H9 (cell line): ENCODE measurements at regions not wholly inside any gene's neighbourhood (a gene's known extent, or its start where the extent isn't known, plus 50 kb on each side); places are given as distances from the start of the nearest gene placed in this dataset.

Experiments
- DNase-seq: peaks from one replicate; pipeline ENCODE4 v3.0.0-alpha.2; 2017
- H2AFZ ChIP-seq: one replicate; pipeline ENCODE4 v1.6.1; 2013; ENCODE audit warnings: mild to moderate bottlenecking, low read length, control low read depth, moderate library complexity
- H2AK5ac ChIP-seq: 2 replicates; pipeline ENCODE4 v1.6.1; 2013; ENCODE audit warnings: low read length, control low read depth, mixed read lengths; ENCODE audit not compliant: insufficient read length
- H2BK120ac ChIP-seq: one replicate; pipeline ENCODE4 v1.6.1; 2013; ENCODE audit warnings: low read depth, mild to moderate bottlenecking, low read length, control low read depth, inconsistent platforms; ENCODE audit not compliant: poor library complexity, severe bottlenecking
- H2BK12ac ChIP-seq: 2 replicates; pipeline ENCODE4 v1.6.1; 2013; ENCODE audit warnings: low read length, control low read depth, mixed read lengths, low read depth; ENCODE audit not compliant: insufficient read length
- H2BK15ac ChIP-seq: 2 replicates; pipeline ENCODE4 v1.6.1; 2013; ENCODE audit warnings: low read depth, low read length, control low read depth
- H2BK20ac ChIP-seq: one replicate; pipeline ENCODE4 v1.6.1; 2013; ENCODE audit warnings: low read depth, mild to moderate bottlenecking, low read length, control low read depth, inconsistent platforms; ENCODE audit not compliant: poor library complexity, severe bottlenecking
- H2BK5ac ChIP-seq: 2 replicates; pipeline ENCODE4 v1.6.1; 2013; ENCODE audit warnings: low read length, control low read depth, mixed read lengths; ENCODE audit not compliant: insufficient read length
- H3K14ac ChIP-seq: 2 replicates; pipeline ENCODE4 v1.6.1; 2013; ENCODE audit warnings: low read length, control low read depth; ENCODE audit not compliant: insufficient read depth
- H3K18ac ChIP-seq: 2 replicates; pipeline ENCODE4 v1.6.1; 2013; ENCODE audit warnings: low read depth, mild to moderate bottlenecking, mixed read lengths, low read length, control low read depth; ENCODE audit not compliant: insufficient read length
- H3K23ac ChIP-seq: 2 replicates; pipeline ENCODE4 v1.6.1; 2013; ENCODE audit warnings: low read length, control low read depth, mixed read lengths, low read depth; ENCODE audit not compliant: insufficient read length
- H3K23me2 ChIP-seq: 2 replicates; pipeline ENCODE4 v1.6.1; 2013; ENCODE audit warnings: low read depth, mild to moderate bottlenecking, mixed read lengths, low read length, control low read depth; ENCODE audit not compliant: insufficient read length, poor library complexity, severe bottlenecking
- H3K27ac ChIP-seq: 2 replicates; pipeline ENCODE4 v1.5.1; 2013; ENCODE audit warnings: low read length, control low read depth, mixed read lengths, low read depth; ENCODE audit not compliant: insufficient read length
- H3K27me3 ChIP-seq: 2 replicates; pipeline ENCODE4 v1.6.1; 2013; ENCODE audit warnings: low read length, control low read depth, inconsistent platforms; ENCODE audit not compliant: insufficient read depth
- H3K4ac ChIP-seq: 2 replicates; pipeline ENCODE4 v1.6.1; 2013; ENCODE audit warnings: low read depth, mild to moderate bottlenecking, control low read depth, inconsistent platforms, low read length, moderate library complexity
- H3K4me1 ChIP-seq: 2 replicates; pipeline ENCODE4 v1.6.1; 2013; ENCODE audit warnings: low read length, control low read depth, inconsistent platforms; ENCODE audit not compliant: insufficient read depth
- H3K4me2 ChIP-seq: 2 replicates; pipeline ENCODE4 v1.6.1; 2013; ENCODE audit warnings: low read length, control low read depth, mixed read lengths; ENCODE audit not compliant: insufficient read length, insufficient read depth
- H3K56ac ChIP-seq: 2 replicates; pipeline ENCODE4 v1.6.1; 2013; ENCODE audit warnings: low read depth, mild to moderate bottlenecking, mixed read lengths, low read length, control low read depth; ENCODE audit not compliant: insufficient read length
- H3K79me1 ChIP-seq: 2 replicates; pipeline ENCODE4 v1.6.1; 2013; ENCODE audit warnings: low read depth, mild to moderate bottlenecking, moderate library complexity, low read length, control low read depth, inconsistent platforms; ENCODE audit not compliant: insufficient read depth, poor library complexity, severe bottlenecking
- H3K79me2 ChIP-seq: 2 replicates; pipeline ENCODE4 v1.6.1; 2013; ENCODE audit warnings: low read length, control low read depth, inconsistent platforms; ENCODE audit not compliant: insufficient read depth
- H3K9ac ChIP-seq: 2 replicates; pipeline ENCODE4 v1.6.1; 2013; ENCODE audit warnings: low read length, control low read depth, mixed read lengths; ENCODE audit not compliant: insufficient read length; ENCODE audit errors: extremely low read depth
- H3K9me3 ChIP-seq: one replicate; pipeline ENCODE4 v1.6.1; 2013; ENCODE audit warnings: low read depth, low read length, inconsistent platforms; ENCODE audit not compliant: control insufficient read depth
- H3T11ph ChIP-seq: one replicate; pipeline ENCODE4 v1.6.1; 2013; ENCODE audit warnings: mild to moderate bottlenecking, low read length, control low read depth, inconsistent platforms
- H4K20me1 ChIP-seq: one replicate; pipeline ENCODE4 v1.6.1; 2013; ENCODE audit not compliant: control insufficient read depth, insufficient read length, insufficient read depth
- H4K5ac ChIP-seq: 2 replicates; pipeline ENCODE4 v1.6.1; 2013; ENCODE audit warnings: low read depth, mild to moderate bottlenecking, mixed read lengths, low read length, control low read depth; ENCODE audit not compliant: insufficient read length
- H4K8ac ChIP-seq: replicated peaks from 2 replicates; pipeline ENCODE4 v1.6.1; 2013; ENCODE audit warnings: low read length, control low read depth, mixed read lengths, low read depth; ENCODE audit not compliant: insufficient read length
- H4K91ac ChIP-seq: 2 replicates; pipeline ENCODE4 v1.6.1; 2013; ENCODE audit warnings: low read depth, mild to moderate bottlenecking, moderate library complexity, mixed read lengths, low read length, control low read depth; ENCODE audit not compliant: insufficient read length
- H3K27ac Mint-ChIP-seq, 3 experiments: 2 replicates in 2 of 3; 3 replicates in 1 of 3; pipeline ENCODE4 v1.8.0; 2020 to 2021; ENCODE audit warnings: mixed read lengths in 3 of 3, mild to moderate bottlenecking in 1 of 3, moderate library complexity in 1 of 3
- H3K27me3 Mint-ChIP-seq: 2 replicates; pipeline ENCODE4 v1.8.0; 2021; ENCODE audit warnings: low read depth, mild to moderate bottlenecking, moderate library complexity, mixed read lengths
- H3K36me3 Mint-ChIP-seq, 3 experiments: 2 replicates in 2 of 3; 3 replicates in 1 of 3; pipeline ENCODE4 v1.8.0; 2020 to 2021; ENCODE audit warnings: low read depth in 3 of 3, mixed read lengths in 3 of 3; ENCODE audit not compliant: insufficient read depth in 1 of 3
- H3K4me1 Mint-ChIP-seq, 2 experiments: 2 replicates each; pipeline ENCODE4 v1.8.0; 2020; ENCODE audit warnings: mixed read lengths in 2 of 2
- H3K4me3 Mint-ChIP-seq, 2 experiments: 2 replicates in 1 of 2; 3 replicates in 1 of 2; pipeline ENCODE4 v1.8.0; 2020 to 2021; ENCODE audit warnings: mild to moderate bottlenecking in 2 of 2, mixed read lengths in 2 of 2, moderate library complexity in 1 of 2
- H3K9me3 Mint-ChIP-seq, 2 experiments: 2 replicates in 1 of 2; 3 replicates in 1 of 2; pipeline ENCODE4 v1.8.0; 2020; ENCODE audit warnings: mild to moderate bottlenecking in 2 of 2, mixed read lengths in 2 of 2, moderate library complexity in 1 of 2
- WGBS: extraction: QIAGEN DNeasy Blood & Tissue Kit; methylation state at CpG from one replicate; pipeline ENCODE4 v1.1.7; 2013; ENCODE audit warnings: missing lambda C conversion rate, low lambda C conversion rate, mixed read lengths; ENCODE audit not compliant: insufficient read length; ENCODE audit errors: extremely low coverage; 5-methylcytosine and 5-hydroxymethylcytosine counted together
- TF ChIP-seq, protein P1 (sequence below): fragments of 200-600 bp; sonication (generic); conservative IDR thresholded peaks from 3 replicates; pipeline ENCODE4 v1.8.0; 2021; ENCODE audit warnings: antibody characterized with exemption, mild to moderate bottlenecking

GRCh38 chr11:127395034-127395433 is 394.5 kb upstream of the KIRREL3 start:
- Histone ChIP-seq H3K56ac (no peak overlapping the region), H3K79me2 (no peaks in the 10 kb centered on the region), H3K79me1 (no peaks in the 10 kb centered on the region), H4K20me1 (no peaks in the 10 kb centered on the region), H2BK5ac (no peak overlapping the region), H2BK12ac (no peak overlapping the region), H2BK15ac (no peak overlapping the region), H3K9ac (no peak overlapping the region), H3K23ac (no peak overlapping the region), H4K5ac (no peak overlapping the region), H2BK20ac (no peak overlapping the region), H3K4me2 (no peak overlapping the region), H4K91ac (no peak overlapping the region), H4K8ac (no peak overlapping the region), H3K4ac (no peak overlapping the region), H3K9me3 (no peaks in the 10 kb centered on the region), H3K18ac (no peak overlapping the region), H3T11ph (no peak overlapping the region), H3K4me1 (no peaks in the 10 kb centered on the region), H2BK120ac (no peak overlapping the region), H2AFZ (no peak overlapping the region), H3K27me3 (no peaks in the 10 kb centered on the region), H3K23me2 (no peaks in the 10 kb centered on the region), H2AK5ac (no peak overlapping the region), H3K27ac (no peak overlapping the region), H3K14ac (no peak overlapping the region)
- no peak for DNase-seq
- WGBS, result no CpG with 5 or more reads among the region's 5 CpGs
- Mint-ChIP-seq H3K36me3 (peaks cover 4 to 23% (median 8%) of the 10 kb centered on the region in 3 experiments; a peak in 5 of 7 replicates), H3K9me3 (peaks cover 20 to 24% of the 10 kb centered on the region in 2 experiments), H3K27ac (no peak overlapping the region), H3K27me3 (peaks cover 33% of the 10 kb centered on the region), H3K4me1 (peaks cover 27 to 31% of the 10 kb centered on the region in 2 experiments), H3K4me3 (no peak overlapping the region)
- TF ChIP-seq, protein P1, sequence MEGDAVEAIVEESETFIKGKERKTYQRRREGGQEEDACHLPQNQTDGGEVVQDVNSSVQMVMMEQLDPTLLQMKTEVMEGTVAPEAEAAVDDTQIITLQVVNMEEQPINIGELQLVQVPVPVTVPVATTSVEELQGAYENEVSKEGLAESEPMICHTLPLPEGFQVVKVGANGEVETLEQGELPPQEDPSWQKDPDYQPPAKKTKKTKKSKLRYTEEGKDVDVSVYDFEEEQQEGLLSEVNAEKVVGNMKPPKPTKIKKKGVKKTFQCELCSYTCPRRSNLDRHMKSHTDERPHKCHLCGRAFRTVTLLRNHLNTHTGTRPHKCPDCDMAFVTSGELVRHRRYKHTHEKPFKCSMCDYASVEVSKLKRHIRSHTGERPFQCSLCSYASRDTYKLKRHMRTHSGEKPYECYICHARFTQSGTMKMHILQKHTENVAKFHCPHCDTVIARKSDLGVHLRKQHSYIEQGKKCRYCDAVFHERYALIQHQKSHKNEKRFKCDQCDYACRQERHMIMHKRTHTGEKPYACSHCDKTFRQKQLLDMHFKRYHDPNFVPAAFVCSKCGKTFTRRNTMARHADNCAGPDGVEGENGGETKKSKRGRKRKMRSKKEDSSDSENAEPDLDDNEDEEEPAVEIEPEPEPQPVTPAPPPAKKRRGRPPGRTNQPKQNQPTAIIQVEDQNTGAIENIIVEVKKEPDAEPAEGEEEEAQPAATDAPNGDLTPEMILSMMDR, result no peak
